ENCODE measurements at regions not wholly inside any gene's neighbourhood (a gene's known extent, or its start where the extent isn't known, plus 50 kb on each side); places are given as distances from the start of the nearest gene placed in this dataset.

- H3K4me3 Mint-ChIP-seq, result no peak overlapping the region
- TF ChIP-seq CTCF (conservative IDR thresholded peaks at IDR 0.05), result no peak
- H3K4me1 Mint-ChIP-seq, result peaks cover 8% of the 10 kb centered on the region
- H3K27ac Mint-ChIP-seq (ENCODE audit: unreplicated experiment), result no peak overlapping the region
- H3K36me3 Mint-ChIP-seq (ENCODE audit: low read depth), result no peaks in the 10 kb centered on the region
- no peaks in the 10 kb centered on the region for H3K27me3 Mint-ChIP-seq (ENCODE audit: low read depth)
- peaks cover 7% of the 10 kb centered on the region for H3K9me3 Mint-ChIP-seq
- DNase-seq (ENCODE audit: low read depth, low spot score), result no peak
Observed at GRCh38 chr10:128506423-128506822, 380.2 kb upstream of the MKI67 start.

- H3K4me1 Mint-ChIP-seq, result peaks cover 8% of the 10 kb centered on the region
- no peaks in the 10 kb centered on the region for H3K27me3 Mint-ChIP-seq (ENCODE audit: low read depth)
- H3K36me3 Mint-ChIP-seq (ENCODE audit: low read depth), result no peaks in the 10 kb centered on the region
- TF ChIP-seq CTCF (conservative IDR thresholded peaks at IDR 0.05), result no peak
- DNase-seq (ENCODE audit: low read depth, low spot score), result no peak
- no peak overlapping the region for H3K4me3 Mint-ChIP-seq
- peaks cover 7% of the 10 kb centered on the region for H3K9me3 Mint-ChIP-seq
- no peak overlapping the region for H3K27ac Mint-ChIP-seq (ENCODE audit: unreplicated experiment)
Observed at GRCh38 chr10:128507066-128507465, 380.8 kb upstream of the MKI67 start.

- no peaks in the 10 kb centered on the region for H3K27me3 Mint-ChIP-seq (ENCODE audit: low read depth)
- DNase-seq (ENCODE audit: low read depth, low spot score), result no peak
- TF ChIP-seq CTCF (conservative IDR thresholded peaks at IDR 0.05), result no peak
- H3K36me3 Mint-ChIP-seq (ENCODE audit: low read depth), result no peaks in the 10 kb centered on the region
- H3K4me1 Mint-ChIP-seq, result no peaks in the 10 kb centered on the region
- no peak overlapping the region for H3K27ac Mint-ChIP-seq (ENCODE audit: unreplicated experiment)
- H3K9me3 Mint-ChIP-seq, result peaks cover 7% of the 10 kb centered on the region
- H3K4me3 Mint-ChIP-seq, result no peak overlapping the region
Observed at GRCh38 chr10:128511284-128511683, 385.1 kb upstream of the MKI67 start.

- Mint-ChIP-seq H3K4me1 (no peaks in the 10 kb centered on the region), H3K9me3 (peaks cover 4% of the 10 kb centered on the region), H3K4me3 (no peak overlapping the region), H3K27me3 (ENCODE audit: low read depth) (no peaks in the 10 kb centered on the region), H3K36me3 (ENCODE audit: low read depth) (no peaks in the 10 kb centered on the region), H3K27ac (ENCODE audit: unreplicated experiment) (no peak overlapping the region)
- DNase-seq (ENCODE audit: low read depth, low spot score), result no peak
- no peak for TF ChIP-seq CTCF (conservative IDR thresholded peaks at IDR 0.05)
Observed at GRCh38 chr10:128512767-128513166, 386.5 kb upstream of the MKI67 start.

GRCh38 chr10:128514536-128514935 is 388.3 kb upstream of the MKI67 start:
- H3K27me3 Mint-ChIP-seq (ENCODE audit: low read depth), result no peaks in the 10 kb centered on the region
- no peaks in the 10 kb centered on the region for H3K9me3 Mint-ChIP-seq
- no peak for TF ChIP-seq CTCF (conservative IDR thresholded peaks at IDR 0.05)
- no peak for DNase-seq (ENCODE audit: low read depth, low spot score)
- no peak overlapping the region for H3K4me3 Mint-ChIP-seq
- no peaks in the 10 kb centered on the region for H3K4me1 Mint-ChIP-seq
- no peaks in the 10 kb centered on the region for H3K36me3 Mint-ChIP-seq (ENCODE audit: low read depth)
- no peak overlapping the region for H3K27ac Mint-ChIP-seq (ENCODE audit: unreplicated experiment)

- Mint-ChIP-seq H3K4me3 (no peak overlapping the region), H3K4me1 (no peaks in the 10 kb centered on the region), H3K9me3 (peaks cover 4% of the 10 kb centered on the region), H3K27ac (ENCODE audit: unreplicated experiment) (no peak overlapping the region), H3K36me3 (ENCODE audit: low read depth) (no peaks in the 10 kb centered on the region), H3K27me3 (ENCODE audit: low read depth) (no peaks in the 10 kb centered on the region)
- no peak for DNase-seq (ENCODE audit: low read depth, low spot score)
- TF ChIP-seq CTCF (conservative IDR thresholded peaks at IDR 0.05), result no peak
Observed at GRCh38 chr10:128516180-128516579, 390.0 kb upstream of the MKI67 start.

Data from neural crest cell (in vitro differentiated cells).